GM23338 (cell line): ENCODE measurements at regions not wholly inside any gene's neighbourhood (a gene's known extent, or its start where the extent isn't known, plus 50 kb on each side); places are given as distances from the start of the nearest gene placed in this dataset.

ENCODE experiments used
- ATAC-seq: fragments of 200-7000 bp; cut with Tn5 transposase; 3 replicates; pipeline ENCODE4 v1.9.1; 2020
- DNase-seq: peaks from one replicate; pipeline ENCODE4 v3.0.0-alpha.2; 2015; ENCODE audit warnings: low spot score
- H2AFZ ChIP-seq: fragments of 200-600 bp; sonication (generic); 2 replicates; pipeline ENCODE4 v1.8.0; 2016; ENCODE audit warnings: antibody characterized with exemption, mild to moderate bottlenecking, moderate library complexity
- H3F3A ChIP-seq: fragments of 200-600 bp; sonication (generic); replicated peaks from 2 replicates; pipeline ENCODE4 v1.8.0; 2017; ENCODE audit warnings: antibody characterized with exemption, mixed run types, low read depth
- H3K27ac ChIP-seq: fragments of 200-600 bp; sonication (generic); 2 replicates; pipeline ENCODE4 v1.6.1; 2016; ENCODE audit warnings: low read depth
- H3K27me3 ChIP-seq: fragments of 200-600 bp; sonication (generic); 2 replicates; pipeline ENCODE4 v1.8.0; 2016; ENCODE audit warnings: mild to moderate bottlenecking, mixed run types, moderate library complexity; ENCODE audit not compliant: insufficient read depth
- H3K36me3 ChIP-seq: fragments of 200-600 bp; sonication (generic); 2 replicates; pipeline ENCODE4 v1.8.0; 2016; ENCODE audit warnings: mild to moderate bottlenecking; ENCODE audit not compliant: insufficient read depth
- H3K4me1 ChIP-seq: fragments of 200-600 bp; sonication (generic); 2 replicates; pipeline ENCODE4 v1.8.0; 2016; ENCODE audit warnings: mild to moderate bottlenecking, moderate library complexity; ENCODE audit not compliant: insufficient read depth
- H3K4me2 ChIP-seq: fragments of 200-600 bp; sonication (generic); 2 replicates; pipeline ENCODE4 v1.7.1; 2017; ENCODE audit warnings: mixed run types
- H3K4me3 ChIP-seq: fragments of 200-600 bp; sonication (generic); 2 replicates; pipeline ENCODE4 v1.6.1; 2016; ENCODE audit warnings: mixed run types
- H3K79me2 ChIP-seq: fragments of 200-600 bp; sonication (generic); replicated peaks from 2 replicates; pipeline ENCODE4 v1.8.0; 2017; ENCODE audit warnings: mild to moderate bottlenecking; ENCODE audit not compliant: insufficient read depth
- H3K9me2 ChIP-seq: fragments of 200-600 bp; sonication (generic); 2 replicates; pipeline ENCODE4 v1.8.0; 2017; ENCODE audit not compliant: insufficient read depth
- H4K20me1 ChIP-seq: fragments of 200-600 bp; sonication (generic); replicated peaks from 2 replicates; pipeline ENCODE4 v1.8.0; 2017; ENCODE audit warnings: mild to moderate bottlenecking; ENCODE audit not compliant: insufficient read depth
- H3K27ac Mint-ChIP-seq: 2 replicates; pipeline ENCODE4 v1.8.0; 2020; ENCODE audit warnings: inconsistent platforms, mild to moderate bottlenecking, moderate library complexity, mixed read lengths
- H3K27me3 Mint-ChIP-seq: 3 replicates; pipeline ENCODE4 v1.8.0; 2022; ENCODE audit warnings: low read depth, mild to moderate bottlenecking, moderate library complexity, mixed read lengths, inconsistent platforms; ENCODE audit not compliant: insufficient read depth, poor library complexity
- H3K36me3 Mint-ChIP-seq: 3 replicates; pipeline ENCODE4 v1.8.0; 2021; ENCODE audit warnings: low read depth, mild to moderate bottlenecking, inconsistent platforms, moderate library complexity, mixed read lengths
- H3K4me1 Mint-ChIP-seq: 3 replicates; pipeline ENCODE4 v1.8.0; 2020; ENCODE audit warnings: mild to moderate bottlenecking, inconsistent platforms, mixed read lengths
- H3K4me3 Mint-ChIP-seq: 3 replicates; pipeline ENCODE4 v1.8.0; 2021; ENCODE audit warnings: moderate library complexity, mild to moderate bottlenecking, inconsistent platforms, mixed read lengths
- H3K9me3 Mint-ChIP-seq: 3 replicates; pipeline ENCODE4 v1.8.0; 2020; ENCODE audit warnings: moderate library complexity, mild to moderate bottlenecking, inconsistent platforms, mixed read lengths
- ETS1 ChIP-seq: IDR thresholded peaks from 2 replicates; pipeline ENCODE4 v1.6.1; 2016; ENCODE audit warnings: antibody characterized with exemption
- EZH2 ChIP-seq: fragments of 200-600 bp; sonication (generic); IDR thresholded peaks from one replicate; pipeline ENCODE4 v1.8.0; 2017; ENCODE audit warnings: antibody characterized with exemption, mild to moderate bottlenecking, low read depth; ENCODE audit not compliant: unreplicated experiment
- JUNB ChIP-seq: IDR thresholded peaks from one replicate; pipeline ENCODE4 v1.6.1; 2016; ENCODE audit warnings: antibody characterized with exemption; ENCODE audit not compliant: unreplicated experiment
- NANOG ChIP-seq: IDR thresholded peaks from 2 replicates; pipeline ENCODE4 v1.6.1; 2016; ENCODE audit warnings: antibody characterized with exemption, borderline replicate concordance
- POLR2AphosphoS5 ChIP-seq: IDR thresholded peaks from 2 replicates; pipeline ENCODE4 v1.6.1; 2016; ENCODE audit warnings: antibody characterized with exemption, low read depth
- ZNF114 ChIP-seq: fragments of 250-450 bp; sonication (Bioruptor Pico); IDR thresholded peaks from 2 replicates; pipeline ENCODE4 v1.5.0; 2020; ENCODE audit warnings: mild to moderate bottlenecking, moderate library complexity
- ZNF331 ChIP-seq: fragments of 250-450 bp; sonication (Bioruptor Pico); IDR thresholded peaks from 2 replicates; pipeline ENCODE4 v1.5.0; 2020; ENCODE audit warnings: low read depth, mild to moderate bottlenecking, moderate library complexity
- TF ChIP-seq, protein P1 (sequence below): fragments of 250-450 bp; sonication (Bioruptor Pico); IDR thresholded peaks from 2 replicates; pipeline ENCODE4 v1.5.0; 2020; ENCODE audit warnings: mild to moderate bottlenecking, moderate library complexity
- TF ChIP-seq, protein P2 (sequence below): IDR thresholded peaks from one replicate; pipeline ENCODE4 v1.6.1; 2018; ENCODE audit warnings: antibody characterized with exemption; ENCODE audit not compliant: unreplicated experiment
- TF ChIP-seq, protein P3 (sequence below), 2 experiments: fragments of 200-600 bp in 1 of 2; sonication (generic) in 1 of 2; conservative IDR thresholded peaks; 2 replicates each; pipeline versions ENCODE4 v1.5.1 to v1.6.1; 2016 to 2017; ENCODE audit warnings: antibody characterized with exemption in 2 of 2, low read depth in 2 of 2, mild to moderate bottlenecking in 2 of 2, moderate library complexity in 1 of 2

- ATAC-seq (no peak), DNase-seq (no peak)
- no peaks in the 10 kb centered on the region; the same call in 2 of the 3 replicates for H3K4me1 Mint-ChIP-seq
- H3K27me3 Mint-ChIP-seq: no peaks in the 10 kb centered on the region
- H3K27me3 ChIP-seq: no peaks in the 10 kb centered on the region
- peaks cover 3% of the 10 kb centered on the region; the same call in 1 of the 2 replicates for H3K36me3 ChIP-seq
- no peak overlapping the region for H3K27ac ChIP-seq
- no peaks in the 10 kb centered on the region for H3K4me1 ChIP-seq
- peaks cover 3% of the 10 kb centered on the region; the same call in 2 of the 3 replicates for H3K9me3 Mint-ChIP-seq
- no peak overlapping the region for H3K27ac Mint-ChIP-seq
- no peaks in the 10 kb centered on the region for H3K36me3 Mint-ChIP-seq
- H4K20me1 ChIP-seq: no peaks in the 10 kb centered on the region
- no peaks in the 10 kb centered on the region for H3F3A ChIP-seq
- no peak overlapping the region for H3K4me3 ChIP-seq
- TF ChIP-seq, protein P1, sequence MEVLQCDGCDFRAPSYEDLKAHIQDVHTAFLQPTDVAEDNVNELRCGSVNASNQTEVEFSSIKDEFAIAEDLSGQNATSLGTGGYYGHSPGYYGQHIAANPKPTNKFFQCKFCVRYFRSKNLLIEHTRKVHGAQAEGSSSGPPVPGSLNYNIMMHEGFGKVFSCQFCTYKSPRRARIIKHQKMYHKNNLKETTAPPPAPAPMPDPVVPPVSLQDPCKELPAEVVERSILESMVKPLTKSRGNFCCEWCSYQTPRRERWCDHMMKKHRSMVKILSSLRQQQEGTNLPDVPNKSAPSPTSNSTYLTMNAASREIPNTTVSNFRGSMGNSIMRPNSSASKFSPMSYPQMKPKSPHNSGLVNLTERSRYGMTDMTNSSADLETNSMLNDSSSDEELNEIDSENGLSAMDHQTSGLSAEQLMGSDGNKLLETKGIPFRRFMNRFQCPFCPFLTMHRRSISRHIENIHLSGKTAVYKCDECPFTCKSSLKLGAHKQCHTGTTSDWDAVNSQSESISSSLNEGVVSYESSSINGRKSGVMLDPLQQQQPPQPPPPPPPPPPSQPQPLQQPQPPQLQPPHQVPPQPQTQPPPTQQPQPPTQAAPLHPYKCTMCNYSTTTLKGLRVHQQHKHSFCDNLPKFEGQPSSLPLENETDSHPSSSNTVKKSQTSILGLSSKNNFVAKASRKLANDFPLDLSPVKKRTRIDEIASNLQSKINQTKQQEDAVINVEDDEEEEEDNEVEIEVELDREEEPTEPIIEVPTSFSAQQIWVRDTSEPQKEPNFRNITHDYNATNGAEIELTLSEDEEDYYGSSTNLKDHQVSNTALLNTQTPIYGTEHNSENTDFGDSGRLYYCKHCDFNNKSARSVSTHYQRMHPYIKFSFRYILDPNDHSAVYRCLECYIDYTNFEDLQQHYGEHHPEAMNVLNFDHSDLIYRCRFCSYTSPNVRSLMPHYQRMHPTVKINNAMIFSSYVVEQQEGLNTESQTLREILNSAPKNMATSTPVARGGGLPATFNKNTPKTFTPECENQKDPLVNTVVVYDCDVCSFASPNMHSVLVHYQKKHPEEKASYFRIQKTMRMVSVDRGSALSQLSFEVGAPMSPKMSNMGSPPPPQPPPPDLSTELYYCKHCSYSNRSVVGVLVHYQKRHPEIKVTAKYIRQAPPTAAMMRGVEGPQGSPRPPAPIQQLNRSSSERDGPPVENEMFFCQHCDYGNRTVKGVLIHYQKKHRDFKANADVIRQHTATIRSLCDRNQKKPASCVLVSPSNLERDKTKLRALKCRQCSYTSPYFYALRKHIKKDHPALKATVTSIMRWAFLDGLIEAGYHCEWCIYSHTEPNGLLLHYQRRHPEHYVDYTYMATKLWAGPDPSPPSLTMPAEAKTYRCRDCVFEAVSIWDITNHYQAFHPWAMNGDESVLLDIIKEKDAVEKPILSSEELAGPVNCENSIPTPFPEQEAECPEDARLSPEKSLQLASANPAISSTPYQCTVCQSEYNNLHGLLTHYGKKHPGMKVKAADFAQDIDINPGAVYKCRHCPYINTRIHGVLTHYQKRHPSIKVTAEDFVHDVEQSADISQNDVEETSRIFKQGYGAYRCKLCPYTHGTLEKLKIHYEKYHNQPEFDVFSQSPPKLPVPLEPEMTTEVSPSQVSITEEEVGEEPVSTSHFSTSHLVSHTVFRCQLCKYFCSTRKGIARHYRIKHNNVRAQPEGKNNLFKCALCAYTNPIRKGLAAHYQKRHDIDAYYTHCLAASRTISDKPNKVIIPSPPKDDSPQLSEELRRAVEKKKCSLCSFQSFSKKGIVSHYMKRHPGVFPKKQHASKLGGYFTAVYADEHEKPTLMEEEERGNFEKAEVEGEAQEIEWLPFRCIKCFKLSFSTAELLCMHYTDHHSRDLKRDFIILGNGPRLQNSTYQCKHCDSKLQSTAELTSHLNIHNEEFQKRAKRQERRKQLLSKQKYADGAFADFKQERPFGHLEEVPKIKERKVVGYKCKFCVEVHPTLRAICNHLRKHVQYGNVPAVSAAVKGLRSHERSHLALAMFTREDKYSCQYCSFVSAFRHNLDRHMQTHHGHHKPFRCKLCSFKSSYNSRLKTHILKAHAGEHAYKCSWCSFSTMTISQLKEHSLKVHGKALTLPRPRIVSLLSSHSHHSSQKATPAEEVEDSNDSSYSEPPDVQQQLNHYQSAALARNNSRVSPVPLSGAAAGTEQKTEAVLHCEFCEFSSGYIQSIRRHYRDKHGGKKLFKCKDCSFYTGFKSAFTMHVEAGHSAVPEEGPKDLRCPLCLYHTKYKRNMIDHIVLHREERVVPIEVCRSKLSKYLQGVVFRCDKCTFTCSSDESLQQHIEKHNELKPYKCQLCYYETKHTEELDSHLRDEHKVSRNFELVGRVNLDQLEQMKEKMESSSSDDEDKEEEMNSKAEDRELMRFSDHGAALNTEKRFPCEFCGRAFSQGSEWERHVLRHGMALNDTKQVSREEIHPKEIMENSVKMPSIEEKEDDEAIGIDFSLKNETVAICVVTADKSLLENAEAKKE (CRISPR knock-in tag): no peak
- no peak for TF ChIP-seq EZH2
- no peak overlapping the region for H3K4me3 Mint-ChIP-seq
- no peaks in the 10 kb centered on the region for H3K9me2 ChIP-seq
- no peak overlapping the region for H2AFZ ChIP-seq
- H3K4me2 ChIP-seq: no peak overlapping the region
- H3K79me2 ChIP-seq: no peaks in the 10 kb centered on the region
Measured at GRCh38 chr2:238668426-238668825, 179.5 kb upstream of the TWIST2 start.

GRCh38 chr2:238669046-238669445 is 178.8 kb upstream of the TWIST2 start:
- Mint-ChIP-seq H3K27ac (no peak overlapping the region), H3K36me3 (no peaks in the 10 kb centered on the region), H3K27me3 (no peaks in the 10 kb centered on the region), H3K4me1 (no peaks in the 10 kb centered on the region; the same call in 2 of the 3 replicates), H3K9me3 (peaks cover 3% of the 10 kb centered on the region; the same call in 2 of the 3 replicates), H3K4me3 (no peak overlapping the region)
- Histone ChIP-seq H3K27ac (no peak overlapping the region), H2AFZ (no peak overlapping the region), H3F3A (no peaks in the 10 kb centered on the region), H3K9me2 (no peaks in the 10 kb centered on the region), H3K4me3 (no peak overlapping the region), H3K4me1 (no peaks in the 10 kb centered on the region), H4K20me1 (no peaks in the 10 kb centered on the region), H3K36me3 (peaks cover 3% of the 10 kb centered on the region; the same call in 1 of the 2 replicates), H3K4me2 (no peak overlapping the region), H3K79me2 (no peaks in the 10 kb centered on the region), H3K27me3 (no peaks in the 10 kb centered on the region)
- no peak for DNase-seq
- ATAC-seq: no peak
- no peak for TF ChIP-seq ETS1
- no peak for TF ChIP-seq ZNF114
- no peak for TF ChIP-seq JUNB
- no peak for TF ChIP-seq POLR2AphosphoS5
- TF ChIP-seq NANOG: no peak
- TF ChIP-seq, protein P2, sequence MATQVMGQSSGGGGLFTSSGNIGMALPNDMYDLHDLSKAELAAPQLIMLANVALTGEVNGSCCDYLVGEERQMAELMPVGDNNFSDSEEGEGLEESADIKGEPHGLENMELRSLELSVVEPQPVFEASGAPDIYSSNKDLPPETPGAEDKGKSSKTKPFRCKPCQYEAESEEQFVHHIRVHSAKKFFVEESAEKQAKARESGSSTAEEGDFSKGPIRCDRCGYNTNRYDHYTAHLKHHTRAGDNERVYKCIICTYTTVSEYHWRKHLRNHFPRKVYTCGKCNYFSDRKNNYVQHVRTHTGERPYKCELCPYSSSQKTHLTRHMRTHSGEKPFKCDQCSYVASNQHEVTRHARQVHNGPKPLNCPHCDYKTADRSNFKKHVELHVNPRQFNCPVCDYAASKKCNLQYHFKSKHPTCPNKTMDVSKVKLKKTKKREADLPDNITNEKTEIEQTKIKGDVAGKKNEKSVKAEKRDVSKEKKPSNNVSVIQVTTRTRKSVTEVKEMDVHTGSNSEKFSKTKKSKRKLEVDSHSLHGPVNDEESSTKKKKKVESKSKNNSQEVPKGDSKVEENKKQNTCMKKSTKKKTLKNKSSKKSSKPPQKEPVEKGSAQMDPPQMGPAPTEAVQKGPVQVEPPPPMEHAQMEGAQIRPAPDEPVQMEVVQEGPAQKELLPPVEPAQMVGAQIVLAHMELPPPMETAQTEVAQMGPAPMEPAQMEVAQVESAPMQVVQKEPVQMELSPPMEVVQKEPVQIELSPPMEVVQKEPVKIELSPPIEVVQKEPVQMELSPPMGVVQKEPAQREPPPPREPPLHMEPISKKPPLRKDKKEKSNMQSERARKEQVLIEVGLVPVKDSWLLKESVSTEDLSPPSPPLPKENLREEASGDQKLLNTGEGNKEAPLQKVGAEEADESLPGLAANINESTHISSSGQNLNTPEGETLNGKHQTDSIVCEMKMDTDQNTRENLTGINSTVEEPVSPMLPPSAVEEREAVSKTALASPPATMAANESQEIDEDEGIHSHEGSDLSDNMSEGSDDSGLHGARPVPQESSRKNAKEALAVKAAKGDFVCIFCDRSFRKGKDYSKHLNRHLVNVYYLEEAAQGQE: no peak
- no peak for TF ChIP-seq EZH2
- TF ChIP-seq ZNF331 (CRISPR knock-in tag): no peak
- TF ChIP-seq, protein P3, sequence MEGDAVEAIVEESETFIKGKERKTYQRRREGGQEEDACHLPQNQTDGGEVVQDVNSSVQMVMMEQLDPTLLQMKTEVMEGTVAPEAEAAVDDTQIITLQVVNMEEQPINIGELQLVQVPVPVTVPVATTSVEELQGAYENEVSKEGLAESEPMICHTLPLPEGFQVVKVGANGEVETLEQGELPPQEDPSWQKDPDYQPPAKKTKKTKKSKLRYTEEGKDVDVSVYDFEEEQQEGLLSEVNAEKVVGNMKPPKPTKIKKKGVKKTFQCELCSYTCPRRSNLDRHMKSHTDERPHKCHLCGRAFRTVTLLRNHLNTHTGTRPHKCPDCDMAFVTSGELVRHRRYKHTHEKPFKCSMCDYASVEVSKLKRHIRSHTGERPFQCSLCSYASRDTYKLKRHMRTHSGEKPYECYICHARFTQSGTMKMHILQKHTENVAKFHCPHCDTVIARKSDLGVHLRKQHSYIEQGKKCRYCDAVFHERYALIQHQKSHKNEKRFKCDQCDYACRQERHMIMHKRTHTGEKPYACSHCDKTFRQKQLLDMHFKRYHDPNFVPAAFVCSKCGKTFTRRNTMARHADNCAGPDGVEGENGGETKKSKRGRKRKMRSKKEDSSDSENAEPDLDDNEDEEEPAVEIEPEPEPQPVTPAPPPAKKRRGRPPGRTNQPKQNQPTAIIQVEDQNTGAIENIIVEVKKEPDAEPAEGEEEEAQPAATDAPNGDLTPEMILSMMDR (conservative IDR thresholded peaks at IDR 0.05; ENCODE audit: low read depth in 2 of 2): no peak
